DMS 273 (cell line): ENCODE measurements at regions not wholly inside any gene's neighbourhood (a gene's known extent, or its start where the extent isn't known, plus 50 kb on each side); places are given as distances from the start of the nearest gene placed in this dataset.
"Not testable (repeated sequence)": the region's sequence is repeated elsewhere in the genome, so short reads cannot be mapped to it uniquely, and the experiment has no call there.

Source experiments
- DNase-seq: peaks from one replicate; lab custom pipeline; 2025; ENCODE audit not compliant: unreplicated experiment; lab: John Stamatoyannopoulos, UW

DNA sequence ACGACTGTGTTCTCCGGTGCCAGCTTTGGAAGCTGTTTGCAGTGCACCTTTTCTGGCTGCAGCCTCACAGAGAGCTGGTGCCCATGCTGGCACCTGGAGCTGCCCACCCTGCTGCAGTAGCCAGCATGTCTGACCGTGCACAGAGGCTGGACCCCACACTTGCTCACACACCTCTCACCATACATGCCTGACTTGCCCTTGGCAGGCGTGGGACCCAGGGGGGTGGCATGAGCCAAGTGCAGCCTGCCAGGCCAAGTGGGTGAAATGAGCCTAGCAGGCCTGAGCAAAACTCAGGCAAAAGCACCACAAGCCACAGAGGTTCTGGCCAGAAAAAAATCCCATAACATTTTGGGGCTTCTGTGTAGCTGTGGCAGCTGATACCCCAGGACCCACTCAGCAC lies 258.8 kb downstream of the XPNPEP1 start:
- no peak for DNase-seq

DNA sequence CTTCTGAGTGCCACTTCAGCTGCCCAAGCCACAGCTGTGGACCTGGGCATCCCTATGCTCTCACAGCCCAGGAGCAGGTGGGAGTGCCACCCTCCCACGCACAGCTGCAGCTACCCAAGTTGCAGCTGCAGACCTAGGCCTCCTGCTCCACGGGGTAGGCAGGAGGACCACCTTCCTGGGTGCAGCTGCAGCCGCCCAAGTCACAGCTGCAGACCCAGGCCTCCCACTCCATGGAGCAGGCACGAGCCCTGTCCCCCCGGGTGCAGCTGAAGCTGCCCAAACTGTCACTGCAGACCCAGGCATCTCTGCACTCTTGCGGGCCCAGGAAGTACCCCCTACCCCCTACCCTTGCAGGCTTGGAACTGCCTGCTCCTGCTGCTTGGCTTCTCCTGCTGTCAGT lies 260.2 kb downstream of the XPNPEP1 start:
- no peak for DNase-seq

DNA sequence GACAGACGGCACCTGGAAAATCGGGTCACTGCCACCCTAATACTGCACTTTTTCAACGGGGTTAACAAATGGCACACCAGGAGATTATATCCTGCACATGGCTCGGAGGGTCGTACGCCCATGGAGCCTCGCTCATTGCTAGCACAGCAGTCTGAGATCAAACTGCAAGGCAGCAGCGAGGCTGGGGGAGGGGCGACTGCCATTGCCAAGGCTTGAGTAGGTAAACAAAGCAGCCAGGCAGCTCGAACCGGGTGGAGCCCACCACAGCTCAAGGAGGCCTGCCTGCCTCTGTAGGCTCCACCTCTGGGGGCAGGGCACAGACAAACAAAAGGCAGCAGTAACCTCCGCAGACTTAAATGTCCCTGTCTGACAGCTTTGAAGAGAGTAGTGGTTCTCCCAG lies 270.7 kb downstream of the XPNPEP1 start:
- DNase-seq: not testable (repeated sequence)

DNA sequence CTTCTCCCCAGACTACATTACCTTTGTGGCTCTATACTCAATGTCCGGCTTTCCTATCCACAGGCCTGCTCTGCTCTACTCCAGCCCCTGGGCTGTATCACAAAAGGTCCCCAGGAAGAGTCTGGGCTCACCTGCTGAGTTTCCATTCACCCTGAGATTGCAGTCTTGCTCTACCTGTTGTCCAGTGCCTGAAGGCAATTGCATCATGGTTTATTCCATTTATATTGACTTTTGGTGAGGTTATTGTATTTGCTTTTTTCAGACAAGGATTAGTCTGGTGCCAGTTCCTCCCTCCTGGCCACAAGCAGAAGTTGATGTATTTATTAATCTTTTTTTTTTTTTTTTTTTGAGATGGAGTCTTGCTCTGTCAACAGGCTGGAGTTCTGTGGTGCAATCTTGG lies 273.1 kb downstream of the XPNPEP1 start:
- DNase-seq: no peak

DNA sequence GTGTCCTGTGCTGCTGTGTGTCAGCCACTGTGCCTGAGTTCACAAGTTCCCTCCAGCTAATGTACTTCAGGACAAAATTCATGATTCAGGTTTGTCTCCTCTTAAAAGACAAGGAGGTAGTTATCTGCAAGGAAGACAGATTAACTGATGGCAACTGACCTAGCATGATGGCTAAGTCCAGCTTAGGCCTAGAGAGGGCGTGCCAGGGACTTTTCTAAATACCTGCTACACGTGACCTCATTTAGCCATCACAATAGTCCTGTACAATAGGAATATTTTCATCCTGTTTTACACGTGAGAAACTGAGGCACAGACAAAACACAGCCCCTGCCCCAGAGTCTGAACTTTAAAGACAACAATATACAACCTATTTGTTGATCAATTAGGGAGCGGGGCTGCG lies 275.7 kb downstream of the XPNPEP1 start:
- peak; percentile 8 for DNase-seq

DNA sequence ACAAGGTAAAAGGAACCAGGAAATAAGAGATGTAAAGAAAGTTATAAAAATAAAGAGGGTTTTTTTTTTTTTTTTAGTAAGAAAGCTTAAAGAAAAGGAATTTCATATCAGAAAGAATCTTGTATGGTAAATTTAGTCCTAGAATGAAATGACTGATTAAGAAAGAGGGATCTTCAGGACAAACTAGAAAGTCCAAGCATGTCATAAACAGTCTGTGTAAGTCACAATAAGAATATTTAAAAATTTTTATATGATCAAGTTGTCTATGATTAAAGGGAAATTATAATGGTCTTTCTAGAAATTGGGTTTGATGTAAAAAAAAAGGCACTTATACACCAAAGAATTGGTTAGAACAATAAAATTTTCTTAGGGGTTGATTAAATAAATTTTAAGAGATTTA lies 289.5 kb downstream of the XPNPEP1 start:
- peak; percentile 4 for DNase-seq

DNA sequence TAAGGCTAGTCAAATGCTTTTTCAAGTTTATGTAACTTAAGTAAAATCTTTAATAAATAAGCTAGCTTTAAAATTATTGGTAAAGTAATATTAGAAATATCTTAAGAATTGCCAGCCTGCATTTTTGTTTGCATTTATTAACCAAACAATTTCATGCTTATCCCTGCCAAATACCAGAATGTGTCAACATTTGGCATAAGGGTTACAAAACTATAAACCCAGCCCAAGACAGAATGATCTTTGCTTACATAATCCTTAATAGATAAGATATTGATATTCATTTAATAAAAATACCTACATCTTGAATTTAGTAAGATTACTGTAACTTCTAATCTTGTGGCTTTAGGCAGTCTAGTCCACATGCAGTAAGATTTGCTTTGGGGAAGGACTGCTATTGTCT lies 290.3 kb downstream of the XPNPEP1 start:
- DNase-seq: not testable (repeated sequence)

DNA sequence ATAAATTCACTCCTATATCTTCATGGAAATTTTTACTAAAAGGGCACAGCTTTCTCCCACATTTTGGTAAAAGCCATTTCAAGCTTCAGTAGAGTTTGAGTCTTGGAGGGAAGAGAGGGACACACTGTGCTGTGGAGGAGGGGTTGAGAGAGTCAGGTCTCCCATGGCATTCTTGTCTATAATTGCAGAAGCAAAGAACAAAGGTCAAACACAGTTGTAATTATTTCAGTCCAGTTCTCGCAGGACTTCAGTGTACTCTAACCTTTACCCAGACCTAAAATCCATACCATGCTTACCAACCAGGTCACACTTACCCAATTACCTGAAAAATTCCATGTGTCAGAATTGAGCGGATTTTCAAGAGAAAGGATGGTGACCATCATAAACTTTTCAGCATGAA lies 298.4 kb downstream of the XPNPEP1 start:
- DNase-seq: no peak

DNA sequence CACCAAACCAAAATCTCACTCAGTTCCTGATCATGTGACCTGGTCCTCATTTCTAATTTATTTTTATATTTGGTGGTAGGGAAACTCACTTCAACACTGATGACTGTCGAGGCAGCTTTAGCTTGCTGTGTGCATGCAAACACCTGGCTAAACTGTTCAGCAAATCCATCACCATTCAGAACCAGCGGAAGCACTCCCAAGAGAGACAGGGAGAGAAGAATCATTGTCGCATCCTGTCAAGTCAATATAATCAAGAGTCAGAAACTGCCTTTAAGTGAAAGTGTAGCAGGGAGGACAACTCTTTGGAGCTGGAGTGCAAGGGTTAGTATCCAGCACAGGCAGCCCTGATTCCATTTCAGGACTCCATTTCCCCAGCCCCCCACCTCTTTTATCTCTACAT lies 300.7 kb downstream of the XPNPEP1 start:
- DNase-seq: no peak

DNA sequence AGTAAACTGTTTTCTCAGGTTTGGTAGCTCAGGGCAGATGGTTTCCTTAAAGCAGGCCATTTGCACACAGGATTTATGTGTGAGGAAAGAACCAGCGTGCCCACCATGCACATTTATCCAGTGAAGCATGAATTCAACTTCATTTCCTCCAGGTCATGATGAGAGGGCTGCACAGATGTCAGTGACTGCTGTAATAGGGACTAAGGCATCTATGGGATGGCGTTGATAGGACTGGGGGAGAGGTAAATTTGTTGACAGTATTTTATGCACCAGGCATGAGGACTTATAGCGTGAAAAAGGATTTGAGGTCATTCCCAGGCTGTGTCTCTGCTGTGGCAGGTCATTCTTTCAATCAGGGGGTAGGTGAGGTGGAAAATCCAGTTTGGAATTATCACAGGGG lies 302.9 kb downstream of the XPNPEP1 start:
- DNase-seq: no peak

DNA sequence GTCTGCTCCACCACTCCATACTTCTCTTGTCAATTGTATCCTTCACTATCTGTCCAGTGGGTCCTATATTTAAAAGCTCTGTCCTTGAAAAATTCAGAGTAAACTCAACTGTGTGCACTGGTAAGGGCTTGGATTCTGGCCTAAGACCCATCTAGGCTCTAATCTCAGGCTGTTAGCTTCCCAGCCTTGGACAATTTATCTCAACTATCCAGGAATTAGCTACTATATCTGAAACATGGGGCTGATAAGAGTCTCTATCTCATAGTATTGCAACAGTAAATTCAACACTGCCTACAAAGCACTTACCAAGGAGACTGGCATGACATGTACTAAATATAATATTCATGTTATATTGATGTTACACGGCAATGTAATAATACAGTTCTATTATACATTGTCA lies 303.4 kb downstream of the XPNPEP1 start:
- no peak for DNase-seq

DNA sequence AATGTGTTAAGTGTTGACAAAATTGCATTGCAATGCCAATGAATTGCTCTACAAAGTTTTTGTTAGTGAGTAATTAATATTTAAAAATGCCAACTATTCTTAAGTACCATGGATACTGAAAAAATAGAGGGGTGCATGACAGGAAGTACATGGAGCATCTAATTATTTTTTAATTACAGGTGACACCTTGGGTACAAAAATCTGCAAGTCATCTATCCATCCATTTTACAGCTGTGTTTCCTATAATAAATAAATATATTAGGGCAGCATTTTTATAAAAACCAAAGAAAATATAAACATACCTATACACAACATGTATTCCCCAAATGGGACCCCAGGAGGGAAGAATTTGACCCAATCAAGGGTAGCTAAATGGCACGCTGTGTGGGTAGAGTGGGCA lies 304.6 kb downstream of the XPNPEP1 start:
- DNase-seq: no peak

DNA sequence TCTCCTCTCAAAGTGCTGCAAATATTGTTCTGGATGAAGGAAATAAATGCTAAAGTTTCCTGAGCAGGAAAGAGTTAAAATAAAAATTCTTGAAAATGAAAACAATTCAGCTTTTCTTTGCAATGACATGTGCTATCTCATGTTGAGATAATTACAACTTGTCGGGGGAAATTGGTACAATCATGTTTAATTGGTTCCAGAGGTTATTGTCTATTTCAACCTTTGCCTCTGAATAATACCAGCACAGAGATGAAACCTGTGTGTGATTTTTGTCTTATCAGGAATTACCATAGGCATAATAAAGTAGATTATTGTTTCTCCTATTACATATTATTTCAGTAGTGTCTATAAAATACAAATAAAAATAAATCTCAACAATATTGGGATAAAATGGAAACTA lies 305.0 kb downstream of the XPNPEP1 start:
- DNase-seq: no peak

DNA sequence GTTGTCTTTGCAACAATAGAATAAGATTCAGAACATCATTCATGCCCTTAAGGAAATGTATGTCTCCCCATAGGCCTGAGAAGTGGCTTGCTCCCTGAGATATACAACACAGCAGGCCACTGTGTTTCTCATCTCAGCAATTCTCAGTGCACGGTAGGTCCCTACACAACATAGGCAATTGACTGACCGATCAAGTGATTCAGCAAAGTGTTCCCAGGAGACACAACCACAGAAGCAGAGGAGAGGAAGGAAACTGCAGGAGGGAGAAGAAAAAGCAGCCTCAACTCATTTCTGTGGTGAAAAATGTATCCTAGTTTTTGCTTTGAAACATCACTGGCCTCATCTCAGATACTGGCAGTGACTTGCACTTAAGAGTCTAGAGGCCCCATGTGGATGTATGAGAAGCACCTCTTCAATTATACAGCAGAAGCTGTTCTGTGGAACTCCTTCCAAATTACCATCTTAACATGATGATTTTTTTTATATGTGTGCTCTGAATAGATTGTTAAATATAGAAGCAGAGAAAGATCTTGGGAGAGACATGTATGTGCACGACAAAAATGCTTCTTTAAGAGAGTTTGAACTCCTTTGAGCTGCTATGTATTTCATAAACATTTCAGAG lies 306.8 kb downstream of the XPNPEP1 start:
- no peak for DNase-seq

DNA sequence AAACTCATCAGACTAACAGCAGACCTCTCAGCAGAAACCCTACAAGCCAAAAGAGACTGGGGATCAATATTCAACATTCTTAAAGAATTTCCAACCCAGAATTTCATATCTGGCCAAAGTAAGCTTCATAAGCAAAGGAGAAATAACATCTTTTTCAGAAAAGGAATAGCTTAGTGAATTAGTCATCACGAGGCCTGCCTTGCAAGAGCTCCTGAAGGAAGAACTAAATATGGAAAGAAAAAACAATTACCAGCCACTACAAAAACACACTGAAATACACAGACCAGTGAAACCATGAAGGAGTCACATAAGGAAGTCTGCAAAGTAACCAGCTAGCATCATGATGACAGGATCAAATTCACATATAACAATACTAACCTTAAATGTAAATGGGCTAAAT lies 328.0 kb downstream of the XPNPEP1 start:
- DNase-seq: not testable (repeated sequence)

DNA sequence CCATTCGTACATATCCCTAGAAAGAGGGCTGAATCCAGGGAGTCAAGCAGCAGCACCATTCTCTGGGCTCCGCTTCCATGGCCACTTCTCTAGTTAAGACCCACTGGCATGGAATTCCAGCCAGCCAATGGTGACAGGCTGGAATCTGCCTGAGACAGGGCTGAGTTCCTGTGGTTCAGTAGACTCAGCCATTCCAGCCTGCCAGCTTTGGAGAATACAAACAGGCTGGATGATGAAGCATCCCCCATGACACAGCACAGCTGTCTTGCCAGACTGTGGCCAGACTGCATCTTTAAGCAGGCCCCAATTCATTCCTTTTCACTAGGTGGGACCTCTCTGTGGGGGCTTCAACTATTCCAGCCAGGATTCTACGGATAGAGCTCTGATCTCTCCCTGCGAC lies 329.6 kb downstream of the XPNPEP1 start:
- DNase-seq: no peak

DNA sequence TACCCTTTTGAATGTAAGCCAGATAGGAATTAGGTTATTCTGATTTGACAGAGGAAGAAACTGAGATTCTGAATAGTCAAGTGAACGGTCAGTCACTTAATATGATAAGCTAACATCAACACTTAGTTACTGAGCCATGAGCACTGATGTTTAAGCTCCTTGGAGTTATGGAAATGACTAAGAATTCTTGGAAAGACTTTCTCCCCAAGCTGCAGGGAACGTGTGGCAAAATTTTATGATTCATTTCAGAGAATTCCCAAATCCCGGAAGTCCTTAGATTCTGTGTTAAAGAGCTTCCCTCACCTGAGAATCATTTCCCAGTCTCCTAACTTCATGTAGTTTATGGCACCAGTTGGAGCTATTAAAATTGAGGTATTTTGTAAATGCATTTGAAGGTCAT lies 330.9 kb downstream of the XPNPEP1 start:
- no peak for DNase-seq

DNA sequence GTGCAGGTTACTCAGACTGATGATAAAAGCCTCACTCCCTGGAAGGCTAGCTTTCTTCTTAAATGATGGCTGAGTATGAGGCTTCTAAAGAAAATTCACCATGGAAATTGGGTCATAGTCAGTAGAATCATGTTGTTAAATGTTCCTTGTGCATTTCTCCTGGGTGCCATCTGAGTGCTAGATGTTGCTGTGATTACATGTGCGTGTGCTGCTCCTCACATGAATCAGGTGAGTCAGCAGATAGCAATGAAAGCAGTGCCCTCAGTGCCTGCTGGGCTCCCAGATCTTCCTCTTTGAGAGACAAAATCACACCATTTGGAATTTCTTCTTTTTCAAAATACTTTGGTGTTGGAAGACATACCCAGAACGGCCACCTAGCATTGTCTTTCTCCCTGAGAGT lies 331.7 kb downstream of the XPNPEP1 start:
- no peak for DNase-seq

DNA sequence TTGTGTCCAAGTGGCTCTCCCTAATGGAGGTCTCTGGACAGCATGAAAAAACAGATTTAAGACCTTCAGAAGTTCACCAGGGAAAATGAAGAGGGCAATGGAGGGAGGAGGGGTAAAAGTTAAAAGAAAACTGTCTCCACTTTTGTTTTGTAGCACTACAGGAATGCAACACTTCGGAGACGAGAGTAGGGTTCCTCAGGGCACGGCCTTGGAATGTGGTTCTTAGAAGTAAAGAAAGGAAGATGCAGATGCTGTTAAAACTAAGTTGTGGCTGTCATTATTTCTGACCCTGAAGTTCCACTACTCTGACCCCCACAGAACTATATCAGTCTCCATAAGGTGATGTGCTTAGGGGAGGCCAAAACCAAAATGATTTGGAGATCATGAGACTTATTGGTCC lies 335.1 kb downstream of the XPNPEP1 start:
- DNase-seq: no peak

DNA sequence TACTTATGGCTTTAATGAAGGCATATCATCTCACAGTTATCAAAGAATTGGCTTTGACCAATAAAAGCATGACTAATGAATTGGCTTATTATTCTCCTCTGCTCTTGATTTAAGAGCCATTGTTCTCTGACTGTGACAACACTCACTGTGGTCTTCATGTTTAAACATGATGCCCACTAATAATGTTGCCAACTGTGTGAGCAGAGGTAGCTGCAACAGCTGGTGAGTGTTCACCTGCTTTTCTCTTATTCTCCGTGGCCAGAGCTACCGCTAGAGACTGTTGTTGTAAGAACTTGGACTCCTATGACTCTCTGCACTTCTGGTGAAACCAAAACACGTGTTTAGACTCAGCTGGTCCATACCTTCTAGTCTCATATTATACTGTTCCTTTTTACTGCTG lies 335.9 kb downstream of the XPNPEP1 start:
- no peak for DNase-seq

DNA sequence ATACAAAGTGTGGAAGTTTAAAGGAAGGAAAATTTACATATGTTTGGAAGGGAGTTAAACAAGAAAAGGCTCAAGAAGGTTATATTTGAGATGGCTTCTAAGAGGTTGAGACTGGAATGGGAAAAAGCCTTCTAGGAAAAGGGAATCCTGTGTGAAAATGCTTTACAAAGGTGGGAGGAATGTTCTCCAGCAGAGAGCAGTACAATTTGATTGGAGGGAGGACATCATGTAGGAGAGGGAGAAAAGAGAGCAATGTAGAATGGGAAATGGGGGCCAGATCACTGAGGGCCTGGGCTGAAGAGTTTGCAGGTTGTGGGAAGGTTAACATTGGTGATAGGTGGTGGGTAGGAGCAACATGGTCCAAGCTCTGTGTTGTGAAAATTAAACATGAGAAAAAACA lies 366.9 kb downstream of the XPNPEP1 start:
- DNase-seq: no peak

DNA sequence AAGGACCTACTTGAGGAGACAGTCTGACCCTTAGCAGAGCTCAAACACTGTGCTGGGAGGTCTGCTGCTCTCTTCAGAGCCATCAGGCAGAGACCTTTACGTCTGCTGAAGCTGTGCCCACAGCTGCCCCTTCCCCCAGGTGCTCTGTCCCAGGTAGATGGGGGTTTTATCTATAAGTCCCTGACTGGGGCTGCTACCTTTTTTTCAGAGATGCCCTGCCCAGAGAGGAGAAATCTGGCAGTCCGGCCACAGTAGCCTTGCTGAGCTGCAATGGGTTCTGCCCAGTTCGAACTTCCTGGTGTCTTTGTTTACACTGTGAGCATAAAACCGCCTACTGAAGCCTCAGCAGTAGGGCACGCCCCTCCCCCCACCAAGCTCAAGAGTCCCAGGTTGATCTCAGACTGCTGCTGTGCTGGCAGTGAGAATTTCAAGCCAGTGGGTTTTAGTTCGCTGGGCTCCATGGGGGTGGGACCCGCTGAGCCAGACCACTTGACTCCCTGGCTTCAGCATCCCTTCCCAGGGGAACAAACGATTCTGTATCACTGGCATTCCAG lies 381.2 kb downstream of the XPNPEP1 start:
- not testable (repeated sequence) for DNase-seq

DNA sequence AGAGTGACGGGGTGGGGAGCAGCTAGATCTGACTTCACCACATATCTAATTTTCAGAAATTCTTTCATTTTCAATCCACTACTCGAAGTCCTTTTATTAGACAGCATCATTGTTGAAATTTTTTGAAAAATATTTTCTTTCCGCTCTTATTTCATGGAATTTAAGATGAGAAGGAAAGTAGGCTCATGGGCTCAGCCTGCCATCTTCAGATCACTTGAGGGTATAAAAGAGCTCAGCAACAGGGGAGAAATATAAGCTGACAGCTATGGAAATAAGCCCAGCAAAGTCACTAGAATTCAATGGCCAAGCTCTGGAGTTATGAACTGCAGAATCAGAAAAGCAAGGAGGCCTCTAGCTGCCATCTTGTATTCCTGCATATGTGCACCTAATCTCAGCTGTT lies 389.1 kb downstream of the XPNPEP1 start:
- peak; percentile 0 for DNase-seq
